ENCODE measurements at regions not wholly inside any gene's neighbourhood (a gene's known extent, or its start where the extent isn't known, plus 50 kb on each side); places are given as distances from the start of the nearest gene placed in this dataset.

DNA sequence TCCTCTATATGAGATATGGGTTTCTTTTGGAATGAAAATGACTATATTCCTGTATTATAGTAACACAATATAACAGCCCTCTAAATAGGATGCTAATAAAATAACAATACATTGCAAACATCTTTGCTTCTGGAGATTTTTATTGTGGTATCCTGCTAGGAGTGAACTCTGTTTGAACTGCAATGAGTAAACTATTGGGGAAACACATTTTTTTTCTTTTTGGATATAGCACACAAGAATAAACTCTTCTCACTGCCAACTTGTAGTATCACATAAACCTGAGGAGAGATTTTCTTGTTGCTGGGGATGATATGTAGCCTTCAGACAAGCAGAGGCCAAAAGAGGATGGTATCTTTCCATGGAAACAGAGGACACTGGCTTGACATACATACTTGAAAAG, 238.2 kb downstream of the C4orf33 start:
- ATAC-seq, result no peak

DNA sequence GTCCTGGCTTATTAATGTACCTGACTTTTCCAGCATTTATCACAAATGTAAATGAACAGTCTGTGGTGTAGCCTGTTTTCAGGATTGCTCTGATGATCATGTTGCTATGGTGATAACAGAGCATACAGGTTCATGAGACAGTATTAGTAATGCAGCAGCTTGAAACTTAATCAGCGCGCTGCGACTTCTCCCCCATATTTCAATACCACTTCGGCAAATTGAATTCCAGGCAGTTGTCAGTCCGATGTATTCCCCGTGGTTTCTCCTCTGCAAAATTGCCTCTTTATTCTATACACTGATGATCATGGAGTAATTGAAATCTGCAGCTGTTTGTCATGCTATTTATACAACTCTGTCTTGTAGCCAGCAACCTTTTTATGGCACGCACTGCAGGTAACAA, 239.3 kb downstream of the C4orf33 start:
- TF ChIP-seq, protein P1, sequence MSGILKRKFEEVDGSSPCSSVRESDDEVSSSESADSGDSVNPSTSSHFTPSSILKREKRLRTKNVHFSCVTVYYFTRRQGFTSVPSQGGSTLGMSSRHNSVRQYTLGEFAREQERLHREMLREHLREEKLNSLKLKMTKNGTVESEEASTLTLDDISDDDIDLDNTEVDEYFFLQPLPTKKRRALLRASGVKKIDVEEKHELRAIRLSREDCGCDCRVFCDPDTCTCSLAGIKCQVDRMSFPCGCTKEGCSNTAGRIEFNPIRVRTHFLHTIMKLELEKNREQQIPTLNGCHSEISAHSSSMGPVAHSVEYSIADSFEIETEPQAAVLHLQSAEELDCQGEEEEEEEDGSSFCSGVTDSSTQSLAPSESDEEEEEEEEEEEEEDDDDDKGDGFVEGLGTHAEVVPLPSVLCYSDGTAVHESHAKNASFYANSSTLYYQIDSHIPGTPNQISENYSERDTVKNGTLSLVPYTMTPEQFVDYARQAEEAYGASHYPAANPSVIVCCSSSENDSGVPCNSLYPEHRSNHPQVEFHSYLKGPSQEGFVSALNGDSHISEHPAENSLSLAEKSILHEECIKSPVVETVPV (CRISPR knock-in tag; IDR thresholded peaks at IDR 0.05), result no peak
- no peak for TF ChIP-seq CSDC2 (CRISPR knock-in tag; IDR thresholded peaks at IDR 0.05)
- TF ChIP-seq ZNF8 (CRISPR knock-in tag; IDR thresholded peaks at IDR 0.05), result no peak
- no peak for TF ChIP-seq TOX (CRISPR knock-in tag; IDR thresholded peaks at IDR 0.05; ENCODE audit: borderline replicate concordance)
- no peak for TF ChIP-seq BACH2 (CRISPR knock-in tag; IDR thresholded peaks at IDR 0.05; ENCODE audit: borderline replicate concordance)
- TF ChIP-seq PPARA (CRISPR knock-in tag; IDR thresholded peaks at IDR 0.05; ENCODE audit: borderline replicate concordance), result no peak
- peak; percentile 34; the same call in 1 of the 3 replicates for ATAC-seq

More for the DNA sequence above, 238.2 kb downstream of the C4orf33 start:
- TF ChIP-seq CSDC2 (CRISPR knock-in tag; IDR thresholded peaks at IDR 0.05) (no peak), ISL1 (CRISPR knock-in tag; IDR thresholded peaks at IDR 0.05) (no peak)

DNA sequence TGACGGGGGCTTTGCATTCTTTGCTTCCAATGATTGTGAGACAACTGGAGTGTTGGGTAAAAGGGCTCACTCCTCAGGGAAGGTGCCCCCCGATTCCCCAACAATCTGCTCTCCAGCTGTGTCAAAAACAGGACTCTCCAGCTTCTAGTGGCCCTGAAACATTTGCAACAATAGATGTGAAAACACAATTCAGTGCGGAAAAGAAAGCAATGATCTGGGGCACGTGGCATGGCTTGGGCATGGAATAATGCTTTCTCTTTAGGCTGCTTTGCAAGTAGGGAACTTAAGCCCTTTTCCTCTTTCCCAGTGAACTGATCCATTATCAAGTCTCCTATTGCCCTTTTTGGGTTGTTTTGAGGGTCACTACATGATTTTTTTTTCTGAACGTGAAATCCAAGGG, 239.9 kb downstream of the C4orf33 start:
- TF ChIP-seq TOX (CRISPR knock-in tag; IDR thresholded peaks at IDR 0.05; ENCODE audit: borderline replicate concordance), result no peak
- no peak for TF ChIP-seq SNAI2 (CRISPR knock-in tag; IDR thresholded peaks at IDR 0.05)
- TF ChIP-seq ZFP3 (CRISPR knock-in tag; IDR thresholded peaks at IDR 0.05), result no peak
- TF ChIP-seq, protein P2, sequence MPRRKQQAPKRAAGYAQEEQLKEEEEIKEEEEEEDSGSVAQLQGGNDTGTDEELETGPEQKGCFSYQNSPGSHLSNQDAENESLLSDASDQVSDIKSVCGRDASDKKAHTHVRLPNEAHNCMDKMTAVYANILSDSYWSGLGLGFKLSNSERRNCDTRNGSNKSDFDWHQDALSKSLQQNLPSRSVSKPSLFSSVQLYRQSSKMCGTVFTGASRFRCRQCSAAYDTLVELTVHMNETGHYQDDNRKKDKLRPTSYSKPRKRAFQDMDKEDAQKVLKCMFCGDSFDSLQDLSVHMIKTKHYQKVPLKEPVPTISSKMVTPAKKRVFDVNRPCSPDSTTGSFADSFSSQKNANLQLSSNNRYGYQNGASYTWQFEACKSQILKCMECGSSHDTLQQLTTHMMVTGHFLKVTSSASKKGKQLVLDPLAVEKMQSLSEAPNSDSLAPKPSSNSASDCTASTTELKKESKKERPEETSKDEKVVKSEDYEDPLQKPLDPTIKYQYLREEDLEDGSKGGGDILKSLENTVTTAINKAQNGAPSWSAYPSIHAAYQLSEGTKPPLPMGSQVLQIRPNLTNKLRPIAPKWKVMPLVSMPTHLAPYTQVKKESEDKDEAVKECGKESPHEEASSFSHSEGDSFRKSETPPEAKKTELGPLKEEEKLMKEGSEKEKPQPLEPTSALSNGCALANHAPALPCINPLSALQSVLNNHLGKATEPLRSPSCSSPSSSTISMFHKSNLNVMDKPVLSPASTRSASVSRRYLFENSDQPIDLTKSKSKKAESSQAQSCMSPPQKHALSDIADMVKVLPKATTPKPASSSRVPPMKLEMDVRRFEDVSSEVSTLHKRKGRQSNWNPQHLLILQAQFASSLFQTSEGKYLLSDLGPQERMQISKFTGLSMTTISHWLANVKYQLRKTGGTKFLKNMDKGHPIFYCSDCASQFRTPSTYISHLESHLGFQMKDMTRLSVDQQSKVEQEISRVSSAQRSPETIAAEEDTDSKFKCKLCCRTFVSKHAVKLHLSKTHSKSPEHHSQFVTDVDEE (CRISPR knock-in tag; IDR thresholded peaks at IDR 0.05), result no peak
- no peak for TF ChIP-seq ZNF70 (CRISPR knock-in tag; IDR thresholded peaks at IDR 0.05)
- TF ChIP-seq ARNTL (CRISPR knock-in tag; IDR thresholded peaks at IDR 0.05; ENCODE audit: borderline replicate concordance, low read depth), result no peak
- TF ChIP-seq PPARA (CRISPR knock-in tag; IDR thresholded peaks at IDR 0.05; ENCODE audit: borderline replicate concordance), result no peak
- TF ChIP-seq ESRRG (CRISPR knock-in tag; IDR thresholded peaks at IDR 0.05), result no peak
- TF ChIP-seq CSDC2 (CRISPR knock-in tag; IDR thresholded peaks at IDR 0.05), result no peak
- no peak for TF ChIP-seq TCF4 (CRISPR knock-in tag; IDR thresholded peaks at IDR 0.05; ENCODE audit: borderline replicate concordance)
- no peak for TF ChIP-seq ZFP30 (CRISPR knock-in tag; IDR thresholded peaks at IDR 0.05)
- TF ChIP-seq RARB (CRISPR knock-in tag; IDR thresholded peaks at IDR 0.05), result no peak
- TF ChIP-seq, protein P1 (CRISPR knock-in tag; IDR thresholded peaks at IDR 0.05), result no peak
- TF ChIP-seq ZNF8 (CRISPR knock-in tag; IDR thresholded peaks at IDR 0.05), result no peak
- TF ChIP-seq, protein P3, sequence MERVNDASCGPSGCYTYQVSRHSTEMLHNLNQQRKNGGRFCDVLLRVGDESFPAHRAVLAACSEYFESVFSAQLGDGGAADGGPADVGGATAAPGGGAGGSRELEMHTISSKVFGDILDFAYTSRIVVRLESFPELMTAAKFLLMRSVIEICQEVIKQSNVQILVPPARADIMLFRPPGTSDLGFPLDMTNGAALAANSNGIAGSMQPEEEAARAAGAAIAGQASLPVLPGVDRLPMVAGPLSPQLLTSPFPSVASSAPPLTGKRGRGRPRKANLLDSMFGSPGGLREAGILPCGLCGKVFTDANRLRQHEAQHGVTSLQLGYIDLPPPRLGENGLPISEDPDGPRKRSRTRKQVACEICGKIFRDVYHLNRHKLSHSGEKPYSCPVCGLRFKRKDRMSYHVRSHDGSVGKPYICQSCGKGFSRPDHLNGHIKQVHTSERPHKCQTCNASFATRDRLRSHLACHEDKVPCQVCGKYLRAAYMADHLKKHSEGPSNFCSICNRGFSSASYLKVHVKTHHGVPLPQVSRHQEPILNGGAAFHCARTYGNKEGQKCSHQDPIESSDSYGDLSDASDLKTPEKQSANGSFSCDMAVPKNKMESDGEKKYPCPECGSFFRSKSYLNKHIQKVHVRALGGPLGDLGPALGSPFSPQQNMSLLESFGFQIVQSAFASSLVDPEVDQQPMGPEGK (CRISPR knock-in tag; IDR thresholded peaks at IDR 0.05; ENCODE audit: borderline replicate concordance), result no peak
- no peak for TF ChIP-seq GLIS3 (CRISPR knock-in tag; IDR thresholded peaks at IDR 0.05)

DNA sequence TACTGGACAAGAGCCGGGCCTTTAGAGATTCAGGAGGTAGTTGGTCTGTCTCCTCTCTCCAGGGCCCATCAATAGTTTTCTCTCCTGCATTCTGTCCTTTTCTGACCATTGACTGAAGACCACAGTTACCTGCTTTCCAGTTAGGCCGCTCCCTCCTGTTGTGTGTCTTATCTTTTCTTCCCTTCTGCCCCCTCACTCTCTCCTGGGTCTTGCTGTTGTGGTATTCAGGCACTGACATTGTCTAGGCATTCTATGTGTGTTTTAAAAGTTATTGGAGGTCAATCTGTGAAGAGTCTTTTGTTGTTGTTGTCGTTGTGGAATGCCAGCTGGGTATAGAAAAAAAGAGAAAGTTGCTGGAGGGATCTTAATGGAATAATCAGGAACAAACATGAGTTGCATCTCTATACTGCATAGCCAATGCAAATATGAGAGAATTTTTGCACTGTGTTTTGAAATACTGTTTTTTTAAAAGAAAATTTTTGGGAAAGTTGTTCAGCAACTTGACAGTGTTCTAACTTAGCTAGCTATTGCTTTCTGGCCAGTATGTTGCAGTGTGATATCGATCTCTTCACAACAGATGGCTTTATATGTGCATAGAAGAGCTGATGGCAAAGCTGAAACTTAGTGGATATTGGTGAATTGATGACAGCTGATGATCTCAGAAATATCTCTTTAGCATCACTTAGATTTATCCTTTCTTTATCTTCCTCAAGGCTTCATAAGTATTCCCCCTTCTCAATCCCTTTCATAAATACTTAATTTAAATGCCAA, 240.7 kb downstream of the C4orf33 start:
- ATAC-seq, result no peak
- TF ChIP-seq ZC3H10 (CRISPR knock-in tag; IDR thresholded peaks at IDR 0.05) (no peak), ZFP3 (CRISPR knock-in tag; IDR thresholded peaks at IDR 0.05) (no peak), ZNF565 (CRISPR knock-in tag; conservative IDR thresholded peaks at IDR 0.05; ENCODE audit: low read depth) (no peak), TOX (CRISPR knock-in tag; IDR thresholded peaks at IDR 0.05; ENCODE audit: borderline replicate concordance) (no peak)
- TF ChIP-seq, protein P3 (CRISPR knock-in tag; IDR thresholded peaks at IDR 0.05; ENCODE audit: borderline replicate concordance), result no peak
- TF ChIP-seq, protein P2 (CRISPR knock-in tag; IDR thresholded peaks at IDR 0.05), result no peak
- TF ChIP-seq, protein P4, sequence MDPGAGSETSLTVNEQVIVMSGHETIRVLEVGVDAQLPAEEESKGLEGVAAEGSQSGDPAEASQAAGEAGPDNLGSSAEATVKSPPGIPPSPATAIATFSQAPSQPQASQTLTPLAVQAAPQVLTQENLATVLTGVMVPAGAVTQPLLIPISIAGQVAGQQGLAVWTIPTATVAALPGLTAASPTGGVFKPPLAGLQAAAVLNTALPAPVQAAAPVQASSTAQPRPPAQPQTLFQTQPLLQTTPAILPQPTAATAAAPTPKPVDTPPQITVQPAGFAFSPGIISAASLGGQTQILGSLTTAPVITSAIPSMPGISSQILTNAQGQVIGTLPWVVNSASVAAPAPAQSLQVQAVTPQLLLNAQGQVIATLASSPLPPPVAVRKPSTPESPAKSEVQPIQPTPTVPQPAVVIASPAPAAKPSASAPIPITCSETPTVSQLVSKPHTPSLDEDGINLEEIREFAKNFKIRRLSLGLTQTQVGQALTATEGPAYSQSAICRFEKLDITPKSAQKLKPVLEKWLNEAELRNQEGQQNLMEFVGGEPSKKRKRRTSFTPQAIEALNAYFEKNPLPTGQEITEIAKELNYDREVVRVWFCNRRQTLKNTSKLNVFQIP (CRISPR knock-in tag; IDR thresholded peaks at IDR 0.05; ENCODE audit: borderline replicate concordance, low read depth), result no peak

More for the DNA sequence above, 239.9 kb downstream of the C4orf33 start:
- no peak for ATAC-seq
